OCI-LY7 (cell line): ENCODE measurements at regions not wholly inside any gene's neighbourhood (a gene's known extent, or its start where the extent isn't known, plus 50 kb on each side); places are given as distances from the start of the nearest gene placed in this dataset.
"Not testable (repeated sequence)": the region's sequence is repeated elsewhere in the genome, so short reads cannot be mapped to it uniquely, and the experiment has no call there.

ENCODE experiments used
- BruUV-seq: library from RNA; stranded (reverse); fragments of 400-500 nt; replicated peaks from 2 replicates; lab custom pipeline; 2021; lab: Mats Ljungman, UMichigan
- CTCF ChIA-PET: fragments of 300-600 bp; sonication (Branson Sonifier 250); formaldehyde crosslinking; loops from one replicate; lab custom pipeline; 2022; ENCODE audit warnings: antibody characterized with exemption; ENCODE audit not compliant: unreplicated experiment; lab: Charles Lee
- POLR2A ChIA-PET: fragments of 300-600 bp; sonication (Branson Sonifier 250); formaldehyde crosslinking; loops from one replicate; lab custom pipeline; 2022; ENCODE audit warnings: antibody characterized with exemption; lab: Charles Lee
- DNase-seq: peaks from one replicate; pipeline ENCODE4 v3.0.0-alpha.2; 2015; ENCODE audit warnings: low spot score
- H2AFZ ChIP-seq: fragments of 200-600 bp; sonication (generic), shearing (Covaris generic); 2 replicates; pipeline ENCODE4 v1.6.1; 2014; ENCODE audit warnings: mild to moderate bottlenecking, antibody characterized with exemption, low read length, moderate library complexity
- H3K27ac ChIP-seq: fragments of 200-600 bp; sonication (generic); 2 replicates; pipeline ENCODE4 v1.5.1; 2014; ENCODE audit warnings: mixed run types, low read depth, mild to moderate bottlenecking, moderate library complexity, low read length, inconsistent platforms; ENCODE audit not compliant: poor library complexity, severe bottlenecking
- H3K36me3 ChIP-seq: fragments of 200-600 bp; sonication (generic); 2 replicates; pipeline ENCODE4 v1.6.1; 2014; ENCODE audit warnings: mild to moderate bottlenecking, antibody characterized with exemption, low read length, moderate library complexity, mixed read lengths; ENCODE audit not compliant: insufficient read depth
- H3K4me1 ChIP-seq: fragments of 200-600 bp; sonication (generic); 2 replicates; pipeline ENCODE4 v1.5.1; 2014; ENCODE audit warnings: mild to moderate bottlenecking, low read length; ENCODE audit not compliant: insufficient read depth, poor library complexity, severe bottlenecking
- H3K4me2 ChIP-seq: fragments of 200-600 bp; sonication (generic); 2 replicates; pipeline ENCODE4 v1.6.1; 2014; ENCODE audit warnings: mild to moderate bottlenecking, low read length
- H3K4me3 ChIP-seq: fragments of 200-600 bp; sonication (generic); 2 replicates; pipeline ENCODE4 v1.5.1; 2014; ENCODE audit warnings: mild to moderate bottlenecking, low read depth, low read length; ENCODE audit not compliant: poor library complexity, severe bottlenecking
- H3K79me2 ChIP-seq: fragments of 200-600 bp; sonication (generic); 2 replicates; pipeline ENCODE4 v1.6.1; 2016; ENCODE audit warnings: low read depth, mild to moderate bottlenecking, low read length, moderate library complexity, mixed read lengths; ENCODE audit not compliant: insufficient read depth
- H3K9me2 ChIP-seq: fragments of 200-600 bp; sonication (generic); 2 replicates; pipeline ENCODE4 v1.6.1; 2016; ENCODE audit warnings: mild to moderate bottlenecking, low read length, mixed read lengths; ENCODE audit not compliant: insufficient read depth
- H3K9me3 ChIP-seq: fragments of 200-600 bp; sonication (generic); 2 replicates; pipeline ENCODE4 v1.6.1; 2014; ENCODE audit warnings: mild to moderate bottlenecking, mixed run types, low read length, mixed read lengths
- H4K20me1 ChIP-seq: fragments of 200-600 bp; sonication (generic); 2 replicates; pipeline ENCODE4 v1.6.1; 2014; ENCODE audit warnings: mild to moderate bottlenecking, antibody characterized with exemption, low read length, moderate library complexity, mixed read lengths; ENCODE audit not compliant: insufficient read depth
- CTCF ChIP-seq: fragments of 200-600 bp; sonication (generic); conservative IDR thresholded peaks from 2 replicates; pipeline ENCODE4 v1.5.1; 2014; ENCODE audit warnings: mild to moderate bottlenecking, antibody characterized with exemption, low read length, moderate library complexity, mixed read lengths
- EZH2phosphoT487 ChIP-seq: fragments of 200-600 bp; sonication (generic); IDR thresholded peaks from 2 replicates; pipeline ENCODE4 v1.6.1; 2018; ENCODE audit warnings: low read depth, borderline replicate concordance, mild to moderate bottlenecking, mixed run types, antibody characterized with exemption, low read length, moderate library complexity, mixed read lengths
- intact Hi-C: fragments of 100-400 bp; cut with micrococcal nuclease; formaldehyde crosslinking; loops from one replicate; pipeline ENCODE4 v1.10.0; 2022; ENCODE audit not compliant: unreplicated experiment

DNA sequence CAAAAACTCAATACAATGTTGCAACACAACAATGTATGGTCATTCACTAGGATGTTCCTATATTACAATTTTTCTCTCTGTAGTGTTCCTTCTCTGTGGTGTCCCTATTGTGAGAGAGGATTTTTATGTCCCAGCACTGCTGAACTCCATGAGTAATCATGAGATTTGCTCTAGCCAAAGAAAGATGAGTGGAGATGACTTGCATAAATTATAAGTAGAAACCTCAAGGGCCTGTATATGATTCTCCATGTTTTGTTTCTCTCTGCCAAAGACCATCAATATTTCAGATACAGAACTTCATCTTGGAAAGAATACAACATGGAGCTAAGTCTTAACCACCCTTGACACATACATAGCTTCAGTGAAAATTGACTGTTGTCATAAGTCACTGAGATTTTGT lies 579.1 kb downstream of the TMTC2 start:
- Histone ChIP-seq H3K79me2 (no peaks in the 10 kb centered on the region), H3K9me2 (no peaks in the 10 kb centered on the region), H3K27ac (no peak overlapping the region), H2AFZ (no peak overlapping the region), H3K4me3 (no peak overlapping the region), H3K36me3 (no peaks in the 10 kb centered on the region), H3K4me1 (no peaks in the 10 kb centered on the region), H3K9me3 (no peaks in the 10 kb centered on the region), H4K20me1 (no peaks in the 10 kb centered on the region), H3K4me2 (no peak overlapping the region)
- BruUV-seq: no TSS peak
- POLR2A ChIA-PET: no interaction called here
- TF ChIP-seq CTCF (no peak), EZH2phosphoT487 (no peak)
- DNase-seq: no peak
- intact Hi-C loops: no loop called here
- CTCF ChIA-PET: no interaction called here

GRCh38 chr12:83261998-83262397 lies 575.3 kb downstream of the TMTC2 start:
- no peak overlapping the region for H3K27ac ChIP-seq
- no TSS peak for BruUV-seq
- H2AFZ ChIP-seq: no peak overlapping the region
- POLR2A ChIA-PET: no interaction called here
- DNase-seq: no peak
- H3K9me3 ChIP-seq: no peaks in the 10 kb centered on the region
- no peaks in the 10 kb centered on the region for H4K20me1 ChIP-seq
- intact Hi-C loops: no loop called here
- H3K4me2 ChIP-seq: no peak overlapping the region
- H3K4me1 ChIP-seq: no peaks in the 10 kb centered on the region
- no peaks in the 10 kb centered on the region for H3K9me2 ChIP-seq
- TF ChIP-seq CTCF: 0 out of 2 replicates have a peak, but pooled peaks have one; percentile 18
- TF ChIP-seq EZH2phosphoT487: no peak
- no peak overlapping the region for H3K4me3 ChIP-seq
- no peaks in the 10 kb centered on the region for H3K36me3 ChIP-seq
- CTCF ChIA-PET: no interaction called here
- H3K79me2 ChIP-seq: no peaks in the 10 kb centered on the region

DNA sequence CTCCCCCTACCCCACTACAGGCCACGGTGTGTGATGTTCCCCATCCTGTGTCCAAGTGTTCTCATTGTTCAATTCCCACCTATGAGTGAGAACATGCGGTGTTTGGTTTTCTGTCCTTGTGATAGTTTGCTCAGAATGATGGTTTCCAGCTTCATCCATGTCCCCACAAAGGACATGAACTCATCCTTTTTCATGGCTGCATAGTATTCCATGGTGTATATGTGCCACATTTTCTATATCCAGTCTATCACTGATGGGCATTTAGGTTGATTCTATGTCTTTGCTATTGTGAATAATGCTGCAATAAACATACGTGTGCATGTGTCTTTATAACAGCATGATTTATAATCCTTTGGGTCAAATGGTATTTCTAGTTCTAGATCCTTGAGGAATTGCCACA lies 573.4 kb downstream of the TMTC2 start:
- H3K36me3 ChIP-seq, H3K4me1 ChIP-seq, H3K79me2 ChIP-seq, intact Hi-C loops, H3K9me2 ChIP-seq, CTCF ChIA-PET, POLR2A ChIA-PET, H4K20me1 ChIP-seq, H2AFZ ChIP-seq, H3K9me3 ChIP-seq, H3K27ac ChIP-seq, BruUV-seq, DNase-seq, H3K4me3 ChIP-seq, H3K4me2 ChIP-seq: not testable (repeated sequence)
